ENCODE measurements at regions not wholly inside any gene's neighbourhood (a gene's known extent, or its start where the extent isn't known, plus 50 kb on each side); places are given as distances from the start of the nearest gene placed in this dataset.
"Not testable (repeated sequence)": the region's sequence is repeated elsewhere in the genome, so short reads cannot be mapped to it uniquely, and the experiment has no call there.

DNA sequence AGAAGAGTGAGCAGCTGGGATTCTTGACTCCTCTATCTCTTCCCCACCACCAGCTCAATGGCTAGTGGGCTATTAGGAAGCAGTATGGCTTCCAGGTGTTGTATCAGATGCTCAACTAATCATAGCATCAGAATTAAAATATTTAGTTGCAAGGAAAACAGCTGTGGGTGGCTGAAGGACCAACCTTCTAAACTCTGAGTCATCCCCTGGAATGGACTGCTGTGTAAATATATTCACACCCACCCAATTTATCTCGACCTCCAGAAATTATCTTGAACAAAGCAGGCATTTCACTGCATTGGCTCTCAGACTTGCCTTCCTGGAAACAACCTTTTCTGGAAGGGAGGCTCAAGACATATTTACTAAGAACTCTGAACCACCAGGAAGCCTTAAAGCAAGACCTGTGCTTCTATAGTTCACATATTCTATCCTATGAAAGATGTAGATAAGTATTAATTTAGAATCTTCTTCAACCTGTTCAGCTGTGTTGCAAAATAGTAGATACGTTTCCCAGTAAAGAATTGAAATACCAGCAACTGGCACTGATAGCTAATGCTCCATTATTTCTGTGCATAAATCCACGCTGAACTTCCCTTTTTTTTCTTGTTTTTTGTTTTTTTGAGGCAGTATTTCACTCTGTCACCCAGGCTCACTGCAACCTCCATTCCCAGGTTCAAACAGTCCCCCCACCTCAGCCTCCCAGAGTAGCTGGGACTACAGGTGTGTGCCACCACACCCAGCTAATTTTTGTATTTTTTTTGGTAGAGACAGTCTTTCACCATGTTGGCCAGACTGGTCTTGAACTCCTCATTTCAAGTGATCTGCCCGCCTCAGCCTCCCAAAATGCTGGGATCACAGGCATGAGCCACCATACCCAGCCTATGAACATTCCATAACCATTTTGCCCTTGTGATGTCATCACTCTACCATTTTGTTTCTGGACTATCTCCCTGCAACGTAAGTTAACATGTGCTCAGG is 56.9 kb upstream of the CD2AP start:
- Histone ChIP-seq H3K79me2 (ENCODE audit: control insufficient read depth, low read length) (no peaks in the 10 kb centered on the region), H3K4me2 (ENCODE audit: low read length) (no peak overlapping the region), H3K27me3 (ENCODE audit: control insufficient read depth, low read length) (no peaks in the 10 kb centered on the region), H3K4me3 (ENCODE audit: low read length) (no peak overlapping the region), H3K4me1 (ENCODE audit: control insufficient read depth, low read length) (no peaks in the 10 kb centered on the region), H3K9me2 (replicated peaks; ENCODE audit: control insufficient read depth, low read length) (no peaks in the 10 kb centered on the region), H3K9me3 (ENCODE audit: control insufficient read depth, insufficient read depth, low read length) (no peaks in the 10 kb centered on the region), H3K36me3 (ENCODE audit: control insufficient read depth, low read length) (no peaks in the 10 kb centered on the region), H3F3A (ENCODE audit: control insufficient read depth, insufficient read depth) (no peaks in the 10 kb centered on the region), H4K20me1 (ENCODE audit: control insufficient read depth, insufficient read depth, low read depth, low read length) (no peaks in the 10 kb centered on the region), H3K27ac (ENCODE audit: low read depth, low read length) (no peak overlapping the region)
- TF ChIP-seq EZH2phosphoT487 (IDR thresholded peaks at IDR 0.05; ENCODE audit: borderline replicate concordance, low read length), result no peak
- TF ChIP-seq, protein P1, sequence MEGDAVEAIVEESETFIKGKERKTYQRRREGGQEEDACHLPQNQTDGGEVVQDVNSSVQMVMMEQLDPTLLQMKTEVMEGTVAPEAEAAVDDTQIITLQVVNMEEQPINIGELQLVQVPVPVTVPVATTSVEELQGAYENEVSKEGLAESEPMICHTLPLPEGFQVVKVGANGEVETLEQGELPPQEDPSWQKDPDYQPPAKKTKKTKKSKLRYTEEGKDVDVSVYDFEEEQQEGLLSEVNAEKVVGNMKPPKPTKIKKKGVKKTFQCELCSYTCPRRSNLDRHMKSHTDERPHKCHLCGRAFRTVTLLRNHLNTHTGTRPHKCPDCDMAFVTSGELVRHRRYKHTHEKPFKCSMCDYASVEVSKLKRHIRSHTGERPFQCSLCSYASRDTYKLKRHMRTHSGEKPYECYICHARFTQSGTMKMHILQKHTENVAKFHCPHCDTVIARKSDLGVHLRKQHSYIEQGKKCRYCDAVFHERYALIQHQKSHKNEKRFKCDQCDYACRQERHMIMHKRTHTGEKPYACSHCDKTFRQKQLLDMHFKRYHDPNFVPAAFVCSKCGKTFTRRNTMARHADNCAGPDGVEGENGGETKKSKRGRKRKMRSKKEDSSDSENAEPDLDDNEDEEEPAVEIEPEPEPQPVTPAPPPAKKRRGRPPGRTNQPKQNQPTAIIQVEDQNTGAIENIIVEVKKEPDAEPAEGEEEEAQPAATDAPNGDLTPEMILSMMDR (IDR thresholded peaks at IDR 0.05; ENCODE audit: low read depth, low read length, poor library complexity, severe bottlenecking), result no peak

DNA sequence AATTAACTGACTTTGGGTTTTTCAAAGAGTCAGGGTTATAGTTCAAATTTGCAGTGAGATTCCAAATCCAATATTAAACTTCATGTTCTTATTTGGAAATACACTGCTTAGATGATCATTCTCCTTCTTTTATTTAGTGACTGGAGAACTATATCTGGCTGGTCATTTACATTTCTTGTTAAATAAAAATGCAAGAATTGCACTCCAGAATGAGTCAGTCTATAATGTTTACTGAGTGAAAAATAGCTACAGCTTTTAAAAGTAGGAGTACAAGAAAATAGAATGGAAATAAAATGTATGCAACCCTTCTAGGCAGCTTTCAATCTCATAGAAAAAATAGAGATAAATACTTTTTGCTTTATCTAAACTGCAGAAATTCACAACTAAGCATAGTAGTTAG is 54.5 kb upstream of the CD2AP start:
- no peak overlapping the region for H3K27ac ChIP-seq (ENCODE audit: low read depth, low read length)
- peaks cover 4% of the 10 kb centered on the region; the same call in 1 of the 2 replicates for H3K9me3 ChIP-seq (ENCODE audit: control insufficient read depth, insufficient read depth, low read length)
- H3K27me3 ChIP-seq (ENCODE audit: control insufficient read depth, low read length), result no peaks in the 10 kb centered on the region
- no peaks in the 10 kb centered on the region for H3K79me2 ChIP-seq (ENCODE audit: control insufficient read depth, low read length)
- no peak overlapping the region for H3K4me3 ChIP-seq (ENCODE audit: low read length)
- H3F3A ChIP-seq (ENCODE audit: control insufficient read depth, insufficient read depth), result no peaks in the 10 kb centered on the region
- no peaks in the 10 kb centered on the region for H3K4me1 ChIP-seq (ENCODE audit: control insufficient read depth, low read length)
- TF ChIP-seq, protein P1 (IDR thresholded peaks at IDR 0.05; ENCODE audit: low read depth, low read length, poor library complexity, severe bottlenecking), result no peak
- TF ChIP-seq EZH2phosphoT487 (IDR thresholded peaks at IDR 0.05; ENCODE audit: borderline replicate concordance, low read length), result no peak
- H4K20me1 ChIP-seq (ENCODE audit: control insufficient read depth, insufficient read depth, low read depth, low read length), result no peaks in the 10 kb centered on the region
- H3K4me2 ChIP-seq (ENCODE audit: low read length), result no peak overlapping the region
- H3K9me2 ChIP-seq (replicated peaks; ENCODE audit: control insufficient read depth, low read length), result no peaks in the 10 kb centered on the region
- no peaks in the 10 kb centered on the region for H3K36me3 ChIP-seq (ENCODE audit: control insufficient read depth, low read length)

DNA sequence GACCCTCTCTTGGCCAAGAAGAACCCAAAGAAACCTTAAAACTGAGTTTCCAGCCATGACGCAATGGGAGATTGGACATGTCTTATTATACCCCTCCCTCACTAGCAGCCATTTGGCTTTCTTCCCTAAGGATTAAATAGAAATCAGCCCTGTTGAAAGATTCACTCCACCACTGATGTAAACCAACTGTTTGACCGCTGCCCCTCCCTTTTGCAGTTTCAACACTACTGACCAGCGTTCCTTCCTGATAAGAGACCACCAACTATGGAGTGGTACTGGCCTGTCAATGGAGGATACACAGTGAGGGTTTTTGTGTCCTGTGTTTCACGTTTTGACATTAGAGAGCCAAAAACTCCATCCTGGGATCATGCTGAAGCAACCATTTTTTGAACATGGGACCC is 53.2 kb upstream of the CD2AP start:
- Histone ChIP-seq H3K4me2 (ENCODE audit: low read length) (no peak overlapping the region), H3K27ac (ENCODE audit: low read depth, low read length) (no peak overlapping the region), H3K9me2 (replicated peaks; ENCODE audit: control insufficient read depth, low read length) (no peaks in the 10 kb centered on the region), H3K79me2 (ENCODE audit: control insufficient read depth, low read length) (no peaks in the 10 kb centered on the region), H3K9me3 (ENCODE audit: control insufficient read depth, insufficient read depth, low read length) (peaks cover 4% of the 10 kb centered on the region; the same call in 1 of the 2 replicates), H3F3A (ENCODE audit: control insufficient read depth, insufficient read depth) (no peaks in the 10 kb centered on the region), H4K20me1 (ENCODE audit: control insufficient read depth, insufficient read depth, low read depth, low read length) (no peaks in the 10 kb centered on the region), H3K4me3 (ENCODE audit: low read length) (no peak overlapping the region), H3K27me3 (ENCODE audit: control insufficient read depth, low read length) (no peaks in the 10 kb centered on the region), H3K36me3 (ENCODE audit: control insufficient read depth, low read length) (no peaks in the 10 kb centered on the region), H3K4me1 (ENCODE audit: control insufficient read depth, low read length) (peaks cover 4% of the 10 kb centered on the region; the same call in 1 of the 2 replicates)
- TF ChIP-seq EZH2phosphoT487 (IDR thresholded peaks at IDR 0.05; ENCODE audit: borderline replicate concordance, low read length), result no peak
- TF ChIP-seq, protein P1 (IDR thresholded peaks at IDR 0.05; ENCODE audit: low read depth, low read length, poor library complexity, severe bottlenecking), result no peak

DNA sequence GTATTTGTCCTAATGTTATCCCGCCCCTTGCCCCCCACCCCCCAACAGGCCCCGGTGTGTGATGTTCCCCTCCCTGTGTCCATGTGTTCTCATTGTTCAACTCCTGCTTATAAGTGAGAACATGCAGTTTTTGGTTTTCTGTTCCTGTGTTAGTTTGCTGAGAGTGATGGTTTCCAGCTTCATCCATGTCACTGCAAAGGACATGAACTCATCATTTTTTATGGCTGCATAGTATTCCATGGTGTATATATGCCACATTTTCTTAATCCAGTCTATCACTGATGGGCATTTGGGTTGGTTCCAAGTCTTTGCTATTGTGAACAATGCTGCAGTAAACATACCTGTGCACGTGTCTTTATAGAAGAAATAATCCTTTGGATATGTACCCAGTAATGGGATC is 51.9 kb upstream of the CD2AP start:
- H3K4me2 ChIP-seq (ENCODE audit: low read length); H3K27ac ChIP-seq (ENCODE audit: low read depth, low read length); H3K4me1 ChIP-seq (ENCODE audit: control insufficient read depth, low read length); H3K9me2 ChIP-seq (replicated peaks; ENCODE audit: control insufficient read depth, low read length); H3F3A ChIP-seq (ENCODE audit: control insufficient read depth, insufficient read depth); H3K4me3 ChIP-seq (ENCODE audit: low read length); H3K9me3 ChIP-seq (ENCODE audit: control insufficient read depth, insufficient read depth, low read length); H4K20me1 ChIP-seq (ENCODE audit: control insufficient read depth, insufficient read depth, low read depth, low read length); H3K36me3 ChIP-seq (ENCODE audit: control insufficient read depth, low read length); H3K27me3 ChIP-seq (ENCODE audit: control insufficient read depth, low read length); H3K79me2 ChIP-seq (ENCODE audit: control insufficient read depth, low read length): not testable (repeated sequence)

Data from DOHH2 (cell line).